Effector memory CD4-positive, alpha-beta T cell (primary cell): ENCODE measurements at regions not wholly inside any gene's neighbourhood (a gene's known extent, or its start where the extent isn't known, plus 50 kb on each side); places are given as distances from the start of the nearest gene placed in this dataset.

Source experiments
- DNase-seq, 3 donors: peaks; one replicate each; pipeline ENCODE4 v3.0.0-alpha.2; 2020
- H3K27ac ChIP-seq: 2 replicates; pipeline ENCODE4 v1.7.0; 2013; ENCODE audit warnings: mild to moderate bottlenecking, low read length, moderate library complexity; ENCODE audit not compliant: insufficient read depth, poor library complexity, severe bottlenecking
- H3K27me3 ChIP-seq: replicated peaks from 2 replicates; pipeline ENCODE4 v1.7.0; 2013; ENCODE audit warnings: mild to moderate bottlenecking, low read length; ENCODE audit not compliant: insufficient read depth, control insufficient read depth, poor library complexity, severe bottlenecking
- H3K36me3 ChIP-seq: 2 replicates; pipeline ENCODE4 v1.7.0; 2013; ENCODE audit warnings: mild to moderate bottlenecking, low read length, moderate library complexity; ENCODE audit not compliant: control insufficient read depth, insufficient read depth
- H3K4me1 ChIP-seq: 2 replicates; pipeline ENCODE4 v1.7.0; 2013; ENCODE audit warnings: low read length, mild to moderate bottlenecking; ENCODE audit not compliant: control insufficient read depth, insufficient read depth, poor library complexity, severe bottlenecking
- H3K4me3 ChIP-seq: 2 replicates; pipeline ENCODE4 v1.7.0; 2013; ENCODE audit warnings: low read length, low read depth, mild to moderate bottlenecking; ENCODE audit not compliant: insufficient read depth, poor library complexity, severe bottlenecking
- H3K9me3 ChIP-seq: 2 replicates; pipeline ENCODE4 v1.7.0; 2013; ENCODE audit warnings: mild to moderate bottlenecking, low read length, moderate library complexity; ENCODE audit not compliant: control insufficient read depth

GRCh38 chr2:220011859-220012258, 384.4 kb downstream of the SLC4A3 start:
- Histone ChIP-seq H3K4me1 (no peaks in the 10 kb centered on the region), H3K9me3 (no peaks in the 10 kb centered on the region)
- DNase-seq: no peak

GRCh38 chr2:220014961-220015360, 387.5 kb downstream of the SLC4A3 start:
- Histone ChIP-seq H3K36me3 (no peaks in the 10 kb centered on the region), H3K27me3 (no peaks in the 10 kb centered on the region), H3K4me1 (no peaks in the 10 kb centered on the region), H3K4me3 (no peak overlapping the region), H3K27ac (no peak overlapping the region), H3K9me3 (no peaks in the 10 kb centered on the region)
- DNase-seq: no peak

More at GRCh38 chr2:220011859-220012258, 384.4 kb downstream of the SLC4A3 start:
- H3K36me3 ChIP-seq: no peaks in the 10 kb centered on the region
- H3K4me3 ChIP-seq: no peak overlapping the region
- H3K27me3 ChIP-seq: no peaks in the 10 kb centered on the region
- H3K27ac ChIP-seq: no peak overlapping the region

GRCh38 chr2:220015576-220015975, 388.1 kb downstream of the SLC4A3 start:
- Histone ChIP-seq H3K27me3 (no peaks in the 10 kb centered on the region), H3K27ac (no peak overlapping the region), H3K9me3 (no peaks in the 10 kb centered on the region), H3K4me1 (no peaks in the 10 kb centered on the region), H3K4me3 (no peak overlapping the region), H3K36me3 (no peaks in the 10 kb centered on the region)
- no peak for DNase-seq

- H3K9me3 ChIP-seq: no peaks in the 10 kb centered on the region
- H3K4me3 ChIP-seq: no peak overlapping the region
- DNase-seq: no peak
- no peaks in the 10 kb centered on the region for H3K36me3 ChIP-seq
- H3K27ac ChIP-seq: no peak overlapping the region
- H3K27me3 ChIP-seq: no peaks in the 10 kb centered on the region
- no peaks in the 10 kb centered on the region for H3K4me1 ChIP-seq
Observed at GRCh38 chr2:220025207-220025606, 397.8 kb downstream of the SLC4A3 start.

- DNase-seq: no peak
- H3K9me3 ChIP-seq: no peaks in the 10 kb centered on the region
- no peaks in the 10 kb centered on the region for H3K36me3 ChIP-seq
- no peaks in the 10 kb centered on the region for H3K27me3 ChIP-seq
- H3K27ac ChIP-seq: no peak overlapping the region
- H3K4me1 ChIP-seq: no peaks in the 10 kb centered on the region
- no peak overlapping the region for H3K4me3 ChIP-seq
Observed at GRCh38 chr2:220029013-220029412, 401.6 kb downstream of the SLC4A3 start.

GRCh38 chr2:220033546-220033945, 406.1 kb downstream of the SLC4A3 start:
- no peak overlapping the region for H3K27ac ChIP-seq
- DNase-seq: no peak
- H3K36me3 ChIP-seq: no peaks in the 10 kb centered on the region
- H3K4me3 ChIP-seq: no peak overlapping the region
- H3K27me3 ChIP-seq: no peaks in the 10 kb centered on the region
- no peaks in the 10 kb centered on the region for H3K9me3 ChIP-seq
- H3K4me1 ChIP-seq: no peaks in the 10 kb centered on the region

- no peak for DNase-seq
- no peak overlapping the region for H3K27ac ChIP-seq
Observed at GRCh38 chr2:220034426-220035130, 407.1 kb downstream of the SLC4A3 start.

GRCh38 chr2:220036431-220036830, 409.0 kb downstream of the SLC4A3 start:
- H3K27ac ChIP-seq: no peak overlapping the region
- H3K27me3 ChIP-seq: no peaks in the 10 kb centered on the region
- no peak overlapping the region for H3K4me3 ChIP-seq
- DNase-seq: no peak
- H3K4me1 ChIP-seq: no peaks in the 10 kb centered on the region
- H3K36me3 ChIP-seq: no peaks in the 10 kb centered on the region
- no peaks in the 10 kb centered on the region for H3K9me3 ChIP-seq

More at GRCh38 chr2:220034426-220035130, 407.1 kb downstream of the SLC4A3 start:
- H3K36me3 ChIP-seq: no peaks in the 10 kb centered on the region
- H3K4me3 ChIP-seq: no peak overlapping the region
- H3K27me3 ChIP-seq: no peaks in the 10 kb centered on the region
- no peaks in the 10 kb centered on the region for H3K4me1 ChIP-seq
- no peaks in the 10 kb centered on the region for H3K9me3 ChIP-seq

GRCh38 chr2:220040346-220040745, 412.9 kb downstream of the SLC4A3 start:
- Histone ChIP-seq H3K36me3 (no peaks in the 10 kb centered on the region), H3K4me1 (no peaks in the 10 kb centered on the region), H3K9me3 (no peaks in the 10 kb centered on the region), H3K27ac (no peak overlapping the region), H3K4me3 (no peak overlapping the region), H3K27me3 (no peaks in the 10 kb centered on the region)
- no peak for DNase-seq

- Histone ChIP-seq H3K36me3 (no peaks in the 10 kb centered on the region), H3K27me3 (no peaks in the 10 kb centered on the region), H3K4me1 (no peaks in the 10 kb centered on the region), H3K4me3 (no peak overlapping the region), H3K27ac (no peak overlapping the region), H3K9me3 (no peaks in the 10 kb centered on the region)
- DNase-seq: no peak
Observed at GRCh38 chr2:220041447-220041846, 414.0 kb downstream of the SLC4A3 start.
